ENCODE measurements at regions not wholly inside any gene's neighbourhood (a gene's known extent, or its start where the extent isn't known, plus 50 kb on each side); places are given as distances from the start of the nearest gene placed in this dataset.

GRCh38 chr2:3097804-3098203 is 279.8 kb downstream of the EIPR1 start (continued):
- TF ChIP-seq, protein P1, sequence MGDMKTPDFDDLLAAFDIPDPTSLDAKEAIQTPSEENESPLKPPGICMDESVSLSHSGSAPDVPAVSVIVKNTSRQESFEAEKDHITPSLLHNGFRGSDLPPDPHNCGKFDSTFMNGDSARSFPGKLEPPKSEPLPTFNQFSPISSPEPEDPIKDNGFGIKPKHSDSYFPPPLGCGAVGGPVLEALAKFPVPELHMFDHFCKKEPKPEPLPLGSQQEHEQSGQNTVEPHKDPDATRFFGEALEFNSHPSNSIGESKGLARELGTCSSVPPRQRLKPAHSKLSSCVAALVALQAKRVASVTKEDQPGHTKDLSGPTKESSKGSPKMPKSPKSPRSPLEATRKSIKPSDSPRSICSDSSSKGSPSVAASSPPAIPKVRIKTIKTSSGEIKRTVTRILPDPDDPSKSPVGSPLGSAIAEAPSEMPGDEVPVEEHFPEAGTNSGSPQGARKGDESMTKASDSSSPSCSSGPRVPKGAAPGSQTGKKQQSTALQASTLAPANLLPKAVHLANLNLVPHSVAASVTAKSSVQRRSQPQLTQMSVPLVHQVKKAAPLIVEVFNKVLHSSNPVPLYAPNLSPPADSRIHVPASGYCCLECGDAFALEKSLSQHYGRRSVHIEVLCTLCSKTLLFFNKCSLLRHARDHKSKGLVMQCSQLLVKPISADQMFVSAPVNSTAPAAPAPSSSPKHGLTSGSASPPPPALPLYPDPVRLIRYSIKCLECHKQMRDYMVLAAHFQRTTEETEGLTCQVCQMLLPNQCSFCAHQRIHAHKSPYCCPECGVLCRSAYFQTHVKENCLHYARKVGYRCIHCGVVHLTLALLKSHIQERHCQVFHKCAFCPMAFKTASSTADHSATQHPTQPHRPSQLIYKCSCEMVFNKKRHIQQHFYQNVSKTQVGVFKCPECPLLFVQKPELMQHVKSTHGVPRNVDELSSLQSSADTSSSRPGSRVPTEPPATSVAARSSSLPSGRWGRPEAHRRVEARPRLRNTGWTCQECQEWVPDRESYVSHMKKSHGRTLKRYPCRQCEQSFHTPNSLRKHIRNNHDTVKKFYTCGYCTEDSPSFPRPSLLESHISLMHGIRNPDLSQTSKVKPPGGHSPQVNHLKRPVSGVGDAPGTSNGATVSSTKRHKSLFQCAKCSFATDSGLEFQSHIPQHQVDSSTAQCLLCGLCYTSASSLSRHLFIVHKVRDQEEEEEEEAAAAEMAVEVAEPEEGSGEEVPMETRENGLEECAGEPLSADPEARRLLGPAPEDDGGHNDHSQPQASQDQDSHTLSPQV (IDR thresholded peaks at IDR 0.05) = no peak
- no peak for TF ChIP-seq RUNX3 (IDR thresholded peaks at IDR 0.05; ENCODE audit: low read length)
- no peak for TF ChIP-seq CHD1 (IDR thresholded peaks at IDR 0.05; ENCODE audit: low read depth, low read length)
- no peak for TF ChIP-seq HDAC6 (IDR thresholded peaks at IDR 0.05; ENCODE audit: unreplicated experiment)

DNA sequence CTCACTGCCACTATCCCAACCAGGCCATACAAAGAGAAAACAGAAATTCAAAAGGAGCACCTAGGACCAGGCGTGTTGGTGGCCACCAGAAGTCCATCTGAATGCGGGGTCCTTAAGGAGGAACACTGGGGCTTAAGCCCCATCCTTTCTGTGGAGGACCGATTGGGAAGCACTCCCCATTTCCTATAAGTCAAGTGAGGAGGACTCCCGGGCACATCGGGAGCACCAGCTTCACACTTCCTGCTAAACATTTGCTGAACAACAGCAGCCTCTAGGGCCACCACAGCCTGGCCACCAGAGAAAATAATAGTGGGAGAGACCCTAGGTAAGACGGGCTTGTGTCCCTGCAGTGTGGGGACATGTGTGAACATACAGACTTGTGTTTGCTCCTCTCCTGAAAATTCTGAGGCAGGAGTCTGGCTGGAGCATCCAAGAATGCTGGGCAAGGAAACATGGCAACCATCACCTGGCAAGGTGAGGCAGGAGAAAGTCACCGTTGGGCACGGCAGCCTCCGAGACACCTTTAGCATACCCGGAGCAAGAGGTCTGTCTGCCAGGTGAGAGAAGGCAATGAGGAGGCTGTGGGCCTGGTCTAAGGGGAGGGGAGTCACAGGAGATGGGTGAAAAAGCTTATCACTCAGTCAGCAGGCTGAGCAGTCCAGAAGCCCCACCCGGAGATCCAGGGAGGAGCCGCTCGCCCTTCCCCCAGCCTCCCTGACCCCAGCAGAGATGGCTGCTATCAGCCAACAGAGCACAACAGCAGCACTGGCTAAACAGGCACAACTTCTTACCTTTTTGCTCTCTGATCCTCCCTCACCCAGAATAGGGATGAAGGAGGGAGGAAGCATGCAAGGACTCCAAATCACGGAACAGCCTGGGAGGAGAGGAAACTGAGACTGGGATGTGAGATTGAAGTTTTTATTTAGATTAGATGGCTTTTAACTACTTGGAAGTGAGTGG is 282.3 kb downstream of the EIPR1 start:
- Histone ChIP-seq H3K36me3 (ENCODE audit: control insufficient read depth in 2 of 2, insufficient read depth in 2 of 2, low read length in 1 of 2) (no peaks in the 10 kb centered on the region), H3K4me2 (ENCODE audit: control insufficient read depth, insufficient read depth) (no peak overlapping the region), H3K4me3 (no peak overlapping the region), H4K20me1 (ENCODE audit: control insufficient read depth, insufficient read depth) (no peaks in the 10 kb centered on the region), H3K4me1 (ENCODE audit: control insufficient read depth, insufficient read depth, low read length) (peaks cover 9% of the 10 kb centered on the region; the same call in 1 of the 2 replicates), H2AFZ (ENCODE audit: control insufficient read depth, low read depth, low read length) (no peak overlapping the region), H3K27ac (ENCODE audit: control insufficient read depth, insufficient read depth) (no peak overlapping the region), H3K27me3 (replicated peaks in 1 of 2; ENCODE audit: control insufficient read depth in 2 of 2, insufficient read depth in 2 of 2, low read length in 1 of 2) (no peaks in the 10 kb centered on the region), H3K9ac (ENCODE audit: control insufficient read depth, insufficient read depth, low read length) (no peak overlapping the region), H3K9me3 (replicated peaks; ENCODE audit: control insufficient read depth, insufficient read depth, low read length) (no peaks in the 10 kb centered on the region; the same call in 2 of the 3 replicates), H3K79me2 (ENCODE audit: control insufficient read depth, insufficient read depth, low read length) (no peaks in the 10 kb centered on the region)
- DNase-seq (ENCODE audit: low read depth, low spot score) (no peak), ATAC-seq (no peak), FAIRE-seq (no peak)
- ChIA-PET RAD21 (ENCODE audit: unreplicated experiment) (no interaction called here), SMC1A (ENCODE audit: uncharacterized antibody, unreplicated experiment) (no interaction called here), POLR2A (no interaction called here), CTCF (no interaction called here)
- no TSS peak for BruUV-seq (replicated peaks)
- 54% methylated on average over 14 of the region's 14 CpGs for WGBS (ENCODE audit: insufficient coverage, insufficient replicate concordance, low lambda C conversion rate, missing lambda C conversion rate)
- intact Hi-C loops (cut with micrococcal nuclease; ENCODE audit: unreplicated experiment) (no loop called here), in situ Hi-C loops (cut with MboI) (no loop called here)
- TF ChIP-seq SIX5 (IDR thresholded peaks at IDR 0.05; ENCODE audit: low read depth, low read length, severe bottlenecking) (no peak), NFXL1 (IDR thresholded peaks at IDR 0.05; ENCODE audit: borderline replicate concordance) (0 out of 2 replicates have a peak, but pooled peaks have one; percentile 42), CHD2 (IDR thresholded peaks at IDR 0.05; ENCODE audit: borderline replicate concordance, low read depth, low read length) (no peak), SMAD5 (IDR thresholded peaks at IDR 0.05; ENCODE audit: low read depth) (no peak)

All from GM12878 (cell line).